Peyer's patch (tissue), 4 donors: ENCODE measurements at regions not wholly inside any gene's neighbourhood (a gene's known extent, or its start where the extent isn't known, plus 50 kb on each side); places are given as distances from the start of the nearest gene placed in this dataset.
"Not testable (repeated sequence)": the region's sequence is repeated elsewhere in the genome, so short reads cannot be mapped to it uniquely, and the experiment has no call there.

Experiments used
- DNase-seq, 3 donors: peaks; one replicate each; pipeline ENCODE4 v3.0.0-alpha.2; 2017 to 2019
- H3K27ac ChIP-seq, 4 donors: fragments of 200-600 bp; sonication (generic); one replicate each; pipeline ENCODE4 v1.5.1; 2016 to 2019
- H3K27me3 ChIP-seq, 2 donors: fragments of 200-600 bp; sonication (generic); one replicate each; pipeline ENCODE4 v1.5.1; 2019
- H3K36me3 ChIP-seq, 3 donors: fragments of 200-600 bp; sonication (generic); one replicate each; pipeline ENCODE4 v1.5.1; 2016 to 2019
- H3K4me1 ChIP-seq, 4 donors: fragments of 200-600 bp; sonication (generic); one replicate each; pipeline ENCODE4 v1.5.1; 2016 to 2019
- H3K4me3 ChIP-seq, 4 donors: fragments of 200-600 bp; sonication (generic); 1 replicate in 3 of 4; 2 replicates in 1 of 4; pipeline ENCODE4 v1.5.1; 2016 to 2019; ENCODE audit warnings: mild to moderate bottlenecking in 1 of 4
- H3K9me3 ChIP-seq, 4 donors: fragments of 200-600 bp; sonication (generic); one replicate each; pipeline ENCODE4 v1.5.1; 2016 to 2019; ENCODE audit warnings: mild to moderate bottlenecking in 1 of 4
- POLR2A ChIP-seq, 2 donors: fragments of 450-650 bp; IDR thresholded peaks; one replicate each; pipeline ENCODE4 v1.5.1; 2017; ENCODE audit warnings: antibody characterized with exemption in 2 of 2, mild to moderate bottlenecking in 2 of 2, moderate library complexity in 2 of 2
- TF ChIP-seq, protein P1 (sequence below), 6 experiments: fragments of 450-650 bp in 4 of 6; fragments of 200-600 bp in 2 of 6; sonication (generic) in 1 of 6; IDR thresholded peaks; one replicate each; pipeline ENCODE4 v1.5.1; 2017 to 2019; ENCODE audit warnings: antibody characterized with exemption in 6 of 6, mild to moderate bottlenecking in 3 of 6, moderate library complexity in 1 of 6

GRCh38 chr10:3958472-3958996 lies 173.5 kb upstream of the KLF6 start:
- Histone ChIP-seq H3K4me3 (no peak overlapping the region), H3K36me3 (no peaks in the 10 kb centered on the region), H3K9me3 (no peaks in the 10 kb centered on the region), H3K4me1 (peaks cover 0 to 4% (median 2%) of the 10 kb centered on the region in 4 donors), H3K27ac (no peak overlapping the region), H3K27me3 (no peaks in the 10 kb centered on the region)
- TF ChIP-seq, protein P1, sequence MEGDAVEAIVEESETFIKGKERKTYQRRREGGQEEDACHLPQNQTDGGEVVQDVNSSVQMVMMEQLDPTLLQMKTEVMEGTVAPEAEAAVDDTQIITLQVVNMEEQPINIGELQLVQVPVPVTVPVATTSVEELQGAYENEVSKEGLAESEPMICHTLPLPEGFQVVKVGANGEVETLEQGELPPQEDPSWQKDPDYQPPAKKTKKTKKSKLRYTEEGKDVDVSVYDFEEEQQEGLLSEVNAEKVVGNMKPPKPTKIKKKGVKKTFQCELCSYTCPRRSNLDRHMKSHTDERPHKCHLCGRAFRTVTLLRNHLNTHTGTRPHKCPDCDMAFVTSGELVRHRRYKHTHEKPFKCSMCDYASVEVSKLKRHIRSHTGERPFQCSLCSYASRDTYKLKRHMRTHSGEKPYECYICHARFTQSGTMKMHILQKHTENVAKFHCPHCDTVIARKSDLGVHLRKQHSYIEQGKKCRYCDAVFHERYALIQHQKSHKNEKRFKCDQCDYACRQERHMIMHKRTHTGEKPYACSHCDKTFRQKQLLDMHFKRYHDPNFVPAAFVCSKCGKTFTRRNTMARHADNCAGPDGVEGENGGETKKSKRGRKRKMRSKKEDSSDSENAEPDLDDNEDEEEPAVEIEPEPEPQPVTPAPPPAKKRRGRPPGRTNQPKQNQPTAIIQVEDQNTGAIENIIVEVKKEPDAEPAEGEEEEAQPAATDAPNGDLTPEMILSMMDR (IDR thresholded peaks at IDR 0.05) = no peak
- TF ChIP-seq POLR2A (IDR thresholded peaks at IDR 0.05) = no peak
- no peak for DNase-seq

DNA sequence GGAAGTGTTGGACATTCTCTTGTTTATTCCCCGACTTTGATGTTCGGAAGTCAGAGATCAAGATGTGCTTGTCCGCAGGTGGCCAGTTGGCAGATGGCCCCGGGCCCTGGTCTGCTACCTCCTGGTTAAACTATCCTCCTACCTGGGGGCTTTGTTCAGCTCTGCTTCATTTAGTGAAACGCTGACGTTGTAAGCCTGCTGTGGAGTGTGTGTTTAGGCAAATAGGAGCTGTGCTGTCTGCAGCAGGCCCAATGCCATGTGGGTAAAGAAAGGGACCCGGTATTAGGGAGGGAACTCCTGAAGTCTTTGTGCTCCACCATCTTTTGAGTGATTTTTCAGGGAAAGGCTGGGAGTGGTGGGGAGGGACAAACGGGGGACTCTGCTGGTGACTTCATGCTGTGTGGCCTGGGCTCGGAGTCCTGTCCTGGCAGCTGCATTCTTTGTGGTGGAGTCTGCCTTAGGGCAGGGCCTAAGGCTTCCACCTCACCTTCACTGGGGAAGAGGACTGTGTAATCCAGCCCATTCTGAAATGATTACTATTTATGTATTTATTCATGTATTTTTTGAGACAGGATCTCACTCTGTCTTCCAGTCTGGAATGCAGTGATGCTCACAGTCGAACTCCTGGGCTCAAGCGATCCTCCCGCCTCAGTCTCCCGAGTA lies 171.1 kb upstream of the KLF6 start:
- no peaks in the 10 kb centered on the region for H3K9me3 ChIP-seq
- no peak for DNase-seq
- no peak overlapping the region for H3K4me3 ChIP-seq
- H3K4me1 ChIP-seq = peaks cover 0 to 4% (median 0%) of the 10 kb centered on the region in 4 donors
- H3K27me3 ChIP-seq = no peaks in the 10 kb centered on the region
- no peaks in the 10 kb centered on the region for H3K36me3 ChIP-seq
- no peak overlapping the region for H3K27ac ChIP-seq
- no peak for TF ChIP-seq POLR2A (IDR thresholded peaks at IDR 0.05)
- TF ChIP-seq, protein P1 (IDR thresholded peaks at IDR 0.05) = no peak

DNA sequence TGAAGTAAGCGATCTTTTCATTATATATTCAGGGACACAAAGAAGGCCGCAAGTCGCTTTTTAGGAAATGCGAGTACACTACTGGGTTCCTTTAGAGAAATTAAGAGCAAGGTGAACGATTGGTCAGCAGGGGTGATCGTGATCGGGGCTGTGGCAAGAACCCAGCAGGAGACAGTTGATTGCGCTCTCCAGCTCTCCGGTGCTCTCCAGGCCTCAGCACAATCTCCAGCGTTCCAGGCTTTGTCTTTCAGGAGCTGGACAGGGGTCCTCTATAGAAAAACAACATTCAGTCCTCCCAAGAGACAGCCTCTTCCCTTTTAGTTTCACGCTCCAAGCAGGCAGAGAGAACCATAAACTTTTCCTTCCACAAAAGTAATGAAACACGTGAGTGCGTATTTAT lies 170.5 kb upstream of the KLF6 start:
- Histone ChIP-seq H3K27me3 (no peaks in the 10 kb centered on the region), H3K36me3 (no peaks in the 10 kb centered on the region), H3K4me3 (no peak overlapping the region), H3K27ac (no peak overlapping the region), H3K9me3 (no peaks in the 10 kb centered on the region), H3K4me1 (peaks cover 0 to 4% (median 0%) of the 10 kb centered on the region in 4 donors)
- TF ChIP-seq POLR2A (IDR thresholded peaks at IDR 0.05) = no peak
- TF ChIP-seq, protein P1 (IDR thresholded peaks at IDR 0.05) = no peak
- no peak for DNase-seq

- no peaks in the 10 kb centered on the region for H3K27me3 ChIP-seq
- H3K36me3 ChIP-seq = no peaks in the 10 kb centered on the region
- no peak overlapping the region for H3K27ac ChIP-seq
- no peak overlapping the region for H3K4me3 ChIP-seq
- no peaks in the 10 kb centered on the region for H3K9me3 ChIP-seq
- TF ChIP-seq, protein P1 (IDR thresholded peaks at IDR 0.05) = no peak
- TF ChIP-seq POLR2A (IDR thresholded peaks at IDR 0.05) = no peak
- peaks cover 0 to 2% (median 0%) of the 10 kb centered on the region in 4 donors for H3K4me1 ChIP-seq
- no peak for DNase-seq
These were observed 169.6 kb upstream of the KLF6 start for GRCh38 chr10:3954615-3955014.

DNA sequence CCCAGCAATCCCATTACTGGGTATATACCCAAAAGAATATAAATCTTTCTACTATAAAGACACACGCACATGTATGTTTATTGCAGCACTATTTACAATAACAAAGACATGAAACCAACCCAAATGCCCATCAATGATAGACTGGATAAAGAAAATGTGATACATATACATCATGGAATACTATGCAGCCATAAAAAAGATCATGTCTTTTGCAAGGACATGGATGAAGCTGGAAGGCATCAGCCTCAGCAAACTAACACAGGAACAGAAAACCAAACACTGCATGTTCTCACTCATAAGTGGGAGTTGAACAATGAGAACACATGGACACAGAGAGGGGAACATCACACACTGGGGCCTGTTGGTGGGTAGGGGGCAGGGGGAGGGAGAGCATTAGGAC lies 169.0 kb upstream of the KLF6 start:
- not testable (repeated sequence) for H3K27me3 ChIP-seq, H3K27ac ChIP-seq, H3K4me1 ChIP-seq, H3K4me3 ChIP-seq, H3K36me3 ChIP-seq, H3K9me3 ChIP-seq, DNase-seq

DNA sequence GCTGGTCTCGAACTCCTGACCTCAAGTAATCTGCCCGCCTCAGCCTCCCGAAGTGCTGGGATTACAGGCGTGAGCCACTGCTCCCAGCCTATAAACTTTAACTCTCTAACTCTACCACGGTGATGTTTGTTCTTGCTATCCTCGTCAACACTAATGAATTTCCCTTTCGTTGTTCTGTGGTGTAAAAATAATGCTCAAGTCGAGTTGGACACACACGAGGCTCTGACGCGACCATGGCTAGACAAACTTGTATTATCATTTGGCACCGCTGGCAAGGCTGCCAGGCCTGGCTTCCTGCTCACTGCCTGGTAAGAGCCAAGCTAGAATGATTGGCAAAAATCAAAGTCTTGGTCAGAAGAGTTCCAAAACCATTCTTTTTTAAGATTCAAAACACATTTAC lies 167.0 kb upstream of the KLF6 start:
- H3K9me3 ChIP-seq = no peaks in the 10 kb centered on the region
- TF ChIP-seq, protein P1 (IDR thresholded peaks at IDR 0.05) = no peak
- no peak for TF ChIP-seq POLR2A (IDR thresholded peaks at IDR 0.05)
- no peak overlapping the region for H3K27ac ChIP-seq
- no peaks in the 10 kb centered on the region for H3K27me3 ChIP-seq
- no peak overlapping the region for H3K4me3 ChIP-seq
- no peaks in the 10 kb centered on the region for H3K36me3 ChIP-seq
- DNase-seq = no peak
- H3K4me1 ChIP-seq = no peaks in the 10 kb centered on the region
